ENCODE measurements at regions not wholly inside any gene's neighbourhood (a gene's known extent, or its start where the extent isn't known, plus 50 kb on each side); places are given as distances from the start of the nearest gene placed in this dataset.

DNA sequence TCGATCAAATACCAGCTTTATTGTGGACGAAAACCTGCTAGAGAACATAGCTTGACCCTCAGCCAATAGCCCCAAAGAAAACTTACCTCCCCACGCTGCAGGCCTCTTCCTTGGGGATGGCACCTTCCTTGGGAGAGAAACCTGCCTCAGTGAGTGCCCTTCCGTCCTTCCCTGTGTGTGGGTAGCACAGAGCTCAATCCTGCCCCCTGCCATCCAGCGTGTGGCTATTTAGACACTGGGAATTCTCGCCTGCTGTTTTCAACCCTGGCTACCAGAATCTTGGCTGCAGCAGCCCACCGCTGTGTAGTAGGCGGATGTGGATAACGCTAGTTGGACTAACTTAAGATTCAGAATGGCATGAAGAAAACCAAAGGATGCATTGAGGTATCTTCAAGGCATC is 238.2 kb downstream of the TEX36 start:
- DNase-seq = no peak
- no peaks in the 10 kb centered on the region for H3K9me3 ChIP-seq
- no peak overlapping the region for H2AFZ ChIP-seq (ENCODE audit: low read depth)
- ChIA-PET CTCF (no interaction called here), POLR2A (no interaction called here)
- no peaks in the 10 kb centered on the region for H3K27me3 ChIP-seq (ENCODE audit: insufficient read depth)
- no peaks in the 10 kb centered on the region for H4K20me1 ChIP-seq (ENCODE audit: insufficient read depth)
- H3K9ac ChIP-seq = no peak overlapping the region
- H3K79me2 ChIP-seq (ENCODE audit: insufficient read depth) = no peaks in the 10 kb centered on the region
- no peaks in the 10 kb centered on the region for H3K9me2 ChIP-seq
- H3K4me3 ChIP-seq (ENCODE audit: low read depth in 2 of 2, low read length in 1 of 2) = no peak overlapping the region
- no peaks in the 10 kb centered on the region for H3K36me3 ChIP-seq (replicated peaks in 1 of 2; ENCODE audit: control insufficient read depth in 1 of 2, insufficient read depth in 2 of 2, low read length in 1 of 2)
- H3F3A ChIP-seq (replicated peaks; ENCODE audit: insufficient read depth) = no peaks in the 10 kb centered on the region
- 53% methylated on average over 8 of the region's 9 CpGs for WGBS (ENCODE audit: low lambda C conversion rate)
- H3K4me2 ChIP-seq = no peak overlapping the region
- no peak overlapping the region for H3K27ac ChIP-seq (ENCODE audit: low read depth in 2 of 2, low read length in 1 of 2)
- TF ChIP-seq, protein P1, sequence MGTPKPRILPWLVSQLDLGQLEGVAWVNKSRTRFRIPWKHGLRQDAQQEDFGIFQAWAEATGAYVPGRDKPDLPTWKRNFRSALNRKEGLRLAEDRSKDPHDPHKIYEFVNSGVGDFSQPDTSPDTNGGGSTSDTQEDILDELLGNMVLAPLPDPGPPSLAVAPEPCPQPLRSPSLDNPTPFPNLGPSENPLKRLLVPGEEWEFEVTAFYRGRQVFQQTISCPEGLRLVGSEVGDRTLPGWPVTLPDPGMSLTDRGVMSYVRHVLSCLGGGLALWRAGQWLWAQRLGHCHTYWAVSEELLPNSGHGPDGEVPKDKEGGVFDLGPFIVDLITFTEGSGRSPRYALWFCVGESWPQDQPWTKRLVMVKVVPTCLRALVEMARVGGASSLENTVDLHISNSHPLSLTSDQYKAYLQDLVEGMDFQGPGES (IDR thresholded peaks at IDR 0.05; ENCODE audit: low read depth, low read length) = no peak
- TF ChIP-seq NFIC (IDR thresholded peaks at IDR 0.05; ENCODE audit: borderline replicate concordance) (no peak), RCOR1 (IDR thresholded peaks at IDR 0.05; ENCODE audit: low read length) (no peak), RXRA (IDR thresholded peaks at IDR 0.05; ENCODE audit: borderline replicate concordance, low read depth) (no peak), ELF1 (IDR thresholded peaks at IDR 0.05) (no peak), MXI1 (IDR thresholded peaks at IDR 0.05; ENCODE audit: low read depth, low read length) (no peak), FOXM1 (IDR thresholded peaks at IDR 0.05; ENCODE audit: low read depth) (no peak), TCF12 (IDR thresholded peaks at IDR 0.05) (no peak), NRF1 (IDR thresholded peaks at IDR 0.05; ENCODE audit: low read depth, low read length) (no peak), SMC3 (IDR thresholded peaks at IDR 0.05; ENCODE audit: low read depth, low read length) (no peak), EP300 (IDR thresholded peaks at IDR 0.05; ENCODE audit: borderline replicate concordance in 1 of 2, low read depth in 1 of 2, low read length in 1 of 2) (no peak), YY1 (IDR thresholded peaks at IDR 0.05; ENCODE audit: low read depth) (no peak), GATA2 (CRISPR knock-in tag; IDR thresholded peaks at IDR 0.05) (no peak), FOXJ3 (CRISPR knock-in tag; IDR thresholded peaks at IDR 0.05) (no peak)
- TF ChIP-seq, protein P2, sequence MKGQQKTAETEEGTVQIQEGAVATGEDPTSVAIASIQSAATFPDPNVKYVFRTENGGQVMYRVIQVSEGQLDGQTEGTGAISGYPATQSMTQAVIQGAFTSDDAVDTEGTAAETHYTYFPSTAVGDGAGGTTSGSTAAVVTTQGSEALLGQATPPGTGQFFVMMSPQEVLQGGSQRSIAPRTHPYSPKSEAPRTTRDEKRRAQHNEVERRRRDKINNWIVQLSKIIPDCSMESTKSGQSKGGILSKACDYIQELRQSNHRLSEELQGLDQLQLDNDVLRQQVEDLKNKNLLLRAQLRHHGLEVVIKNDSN (IDR thresholded peaks at IDR 0.05; ENCODE audit: borderline replicate concordance, low read depth) = no peak
- TF ChIP-seq, protein P3, sequence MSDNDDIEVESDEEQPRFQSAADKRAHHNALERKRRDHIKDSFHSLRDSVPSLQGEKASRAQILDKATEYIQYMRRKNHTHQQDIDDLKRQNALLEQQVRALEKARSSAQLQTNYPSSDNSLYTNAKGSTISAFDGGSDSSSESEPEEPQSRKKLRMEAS (IDR thresholded peaks at IDR 0.05; ENCODE audit: low read depth) = no peak
- TF ChIP-seq, protein P4, sequence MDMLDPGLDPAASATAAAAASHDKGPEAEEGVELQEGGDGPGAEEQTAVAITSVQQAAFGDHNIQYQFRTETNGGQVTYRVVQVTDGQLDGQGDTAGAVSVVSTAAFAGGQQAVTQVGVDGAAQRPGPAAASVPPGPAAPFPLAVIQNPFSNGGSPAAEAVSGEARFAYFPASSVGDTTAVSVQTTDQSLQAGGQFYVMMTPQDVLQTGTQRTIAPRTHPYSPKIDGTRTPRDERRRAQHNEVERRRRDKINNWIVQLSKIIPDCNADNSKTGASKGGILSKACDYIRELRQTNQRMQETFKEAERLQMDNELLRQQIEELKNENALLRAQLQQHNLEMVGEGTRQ (IDR thresholded peaks at IDR 0.05; ENCODE audit: borderline replicate concordance, low read depth, low read length) = no peak
- TF ChIP-seq, protein P5, sequence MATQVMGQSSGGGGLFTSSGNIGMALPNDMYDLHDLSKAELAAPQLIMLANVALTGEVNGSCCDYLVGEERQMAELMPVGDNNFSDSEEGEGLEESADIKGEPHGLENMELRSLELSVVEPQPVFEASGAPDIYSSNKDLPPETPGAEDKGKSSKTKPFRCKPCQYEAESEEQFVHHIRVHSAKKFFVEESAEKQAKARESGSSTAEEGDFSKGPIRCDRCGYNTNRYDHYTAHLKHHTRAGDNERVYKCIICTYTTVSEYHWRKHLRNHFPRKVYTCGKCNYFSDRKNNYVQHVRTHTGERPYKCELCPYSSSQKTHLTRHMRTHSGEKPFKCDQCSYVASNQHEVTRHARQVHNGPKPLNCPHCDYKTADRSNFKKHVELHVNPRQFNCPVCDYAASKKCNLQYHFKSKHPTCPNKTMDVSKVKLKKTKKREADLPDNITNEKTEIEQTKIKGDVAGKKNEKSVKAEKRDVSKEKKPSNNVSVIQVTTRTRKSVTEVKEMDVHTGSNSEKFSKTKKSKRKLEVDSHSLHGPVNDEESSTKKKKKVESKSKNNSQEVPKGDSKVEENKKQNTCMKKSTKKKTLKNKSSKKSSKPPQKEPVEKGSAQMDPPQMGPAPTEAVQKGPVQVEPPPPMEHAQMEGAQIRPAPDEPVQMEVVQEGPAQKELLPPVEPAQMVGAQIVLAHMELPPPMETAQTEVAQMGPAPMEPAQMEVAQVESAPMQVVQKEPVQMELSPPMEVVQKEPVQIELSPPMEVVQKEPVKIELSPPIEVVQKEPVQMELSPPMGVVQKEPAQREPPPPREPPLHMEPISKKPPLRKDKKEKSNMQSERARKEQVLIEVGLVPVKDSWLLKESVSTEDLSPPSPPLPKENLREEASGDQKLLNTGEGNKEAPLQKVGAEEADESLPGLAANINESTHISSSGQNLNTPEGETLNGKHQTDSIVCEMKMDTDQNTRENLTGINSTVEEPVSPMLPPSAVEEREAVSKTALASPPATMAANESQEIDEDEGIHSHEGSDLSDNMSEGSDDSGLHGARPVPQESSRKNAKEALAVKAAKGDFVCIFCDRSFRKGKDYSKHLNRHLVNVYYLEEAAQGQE (IDR thresholded peaks at IDR 0.05; ENCODE audit: low read depth, low read length) = no peak
- TF ChIP-seq, protein P6, sequence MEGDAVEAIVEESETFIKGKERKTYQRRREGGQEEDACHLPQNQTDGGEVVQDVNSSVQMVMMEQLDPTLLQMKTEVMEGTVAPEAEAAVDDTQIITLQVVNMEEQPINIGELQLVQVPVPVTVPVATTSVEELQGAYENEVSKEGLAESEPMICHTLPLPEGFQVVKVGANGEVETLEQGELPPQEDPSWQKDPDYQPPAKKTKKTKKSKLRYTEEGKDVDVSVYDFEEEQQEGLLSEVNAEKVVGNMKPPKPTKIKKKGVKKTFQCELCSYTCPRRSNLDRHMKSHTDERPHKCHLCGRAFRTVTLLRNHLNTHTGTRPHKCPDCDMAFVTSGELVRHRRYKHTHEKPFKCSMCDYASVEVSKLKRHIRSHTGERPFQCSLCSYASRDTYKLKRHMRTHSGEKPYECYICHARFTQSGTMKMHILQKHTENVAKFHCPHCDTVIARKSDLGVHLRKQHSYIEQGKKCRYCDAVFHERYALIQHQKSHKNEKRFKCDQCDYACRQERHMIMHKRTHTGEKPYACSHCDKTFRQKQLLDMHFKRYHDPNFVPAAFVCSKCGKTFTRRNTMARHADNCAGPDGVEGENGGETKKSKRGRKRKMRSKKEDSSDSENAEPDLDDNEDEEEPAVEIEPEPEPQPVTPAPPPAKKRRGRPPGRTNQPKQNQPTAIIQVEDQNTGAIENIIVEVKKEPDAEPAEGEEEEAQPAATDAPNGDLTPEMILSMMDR (IDR thresholded peaks at IDR 0.05) = no peak
- TF ChIP-seq, protein P7, sequence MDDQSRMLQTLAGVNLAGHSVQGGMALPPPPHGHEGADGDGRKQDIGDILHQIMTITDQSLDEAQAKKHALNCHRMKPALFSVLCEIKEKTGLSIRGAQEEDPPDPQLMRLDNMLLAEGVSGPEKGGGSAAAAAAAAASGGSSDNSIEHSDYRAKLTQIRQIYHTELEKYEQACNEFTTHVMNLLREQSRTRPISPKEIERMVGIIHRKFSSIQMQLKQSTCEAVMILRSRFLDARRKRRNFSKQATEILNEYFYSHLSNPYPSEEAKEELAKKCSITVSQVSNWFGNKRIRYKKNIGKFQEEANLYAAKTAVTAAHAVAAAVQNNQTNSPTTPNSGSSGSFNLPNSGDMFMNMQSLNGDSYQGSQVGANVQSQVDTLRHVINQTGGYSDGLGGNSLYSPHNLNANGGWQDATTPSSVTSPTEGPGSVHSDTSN (IDR thresholded peaks at IDR 0.05) = no peak
- H3K4me1 ChIP-seq (ENCODE audit: control insufficient read depth in 1 of 2, insufficient read depth in 2 of 2, low read depth in 1 of 2, low read length in 1 of 2) = peaks cover 0 to 3% of the 10 kb centered on the region in 2 experiments; a peak in 1 of 4 replicates

Data from SK-N-SH (cell line).